ENCODE measurements at regions not wholly inside any gene's neighbourhood (a gene's known extent, or its start where the extent isn't known, plus 50 kb on each side); places are given as distances from the start of the nearest gene placed in this dataset.

- peak; percentile 74 for DNase-seq (ENCODE audit: unreplicated experiment)
- BruUV-seq (replicated peaks), result TSS peak; percentile 80
Measured at GRCh38 chr1:218498056-218498938, 153.2 kb downstream of the TGFB2 start.

GRCh38 chr1:218499011-218499691 is 154.0 kb downstream of the TGFB2 start:
- Mint-ChIP-seq H3K36me3 (ENCODE audit: insufficient read depth, unreplicated experiment) (no peaks in the 10 kb centered on the region), H3K27ac (ENCODE audit: low read depth, unreplicated experiment) (peak overlapping the region; percentile 93), H3K27me3 (ENCODE audit: insufficient read depth, unreplicated experiment) (no peaks in the 10 kb centered on the region), H3K4me3 (ENCODE audit: unreplicated experiment) (peak overlapping the region; percentile 59), H3K9me3 (ENCODE audit: unreplicated experiment) (no peaks in the 10 kb centered on the region), H3K4me1 (ENCODE audit: insufficient read depth, unreplicated experiment) (peaks cover 35% of the 10 kb centered on the region)
- ChIA-PET CTCF (interaction anchor here (0.6 to 1.8 kb wide), 7 partner anchors 31 to 1301 kb away, joined by 3 to 10 read pairs (median 4); no protein-coding TSS in a partner anchor), POLR2A (interaction anchor here (0.6 to 4.5 kb wide), 24 partner anchors 13 to 1086 kb away, joined by 3 to 40 read pairs (median 4); partner anchors contain the start of gene TGFB2)
- TSS peak; percentile 21 for BruUV-seq (replicated peaks)
- intact Hi-C loops (cut with micrococcal nuclease), result loop anchor here (2.0 kb wide), 1 partner anchor 152 kb away; no protein-coding TSS in a partner anchor
- peak; percentile 63 for DNase-seq (ENCODE audit: unreplicated experiment)
- TF ChIP-seq CTCF (IDR thresholded peaks at IDR 0.05; ENCODE audit: unreplicated experiment), result no peak

More at GRCh38 chr1:218498056-218498938, 153.2 kb downstream of the TGFB2 start:
- no peaks in the 10 kb centered on the region for H3K27me3 Mint-ChIP-seq (ENCODE audit: insufficient read depth, unreplicated experiment)
- H3K4me1 Mint-ChIP-seq (ENCODE audit: insufficient read depth, unreplicated experiment), result peaks cover 35% of the 10 kb centered on the region
- H3K36me3 Mint-ChIP-seq (ENCODE audit: insufficient read depth, unreplicated experiment), result no peaks in the 10 kb centered on the region
- POLR2A ChIA-PET, result interaction anchor here (0.6 to 4.5 kb wide), 29 partner anchors 10 to 1087 kb away, joined by 3 to 40 read pairs (median 4); partner anchors contain the start of gene TGFB2
- H3K9me3 Mint-ChIP-seq (ENCODE audit: unreplicated experiment), result no peaks in the 10 kb centered on the region
- H3K4me3 Mint-ChIP-seq (ENCODE audit: unreplicated experiment), result peak overlapping the region; percentile 59
- H3K27ac Mint-ChIP-seq (ENCODE audit: low read depth, unreplicated experiment), result peak overlapping the region; percentile 93
- TF ChIP-seq CTCF (IDR thresholded peaks at IDR 0.05; ENCODE audit: unreplicated experiment), result no peak
- CTCF ChIA-PET, result interaction anchor here (0.5 to 1.4 kb wide), 11 partner anchors 10 to 585 kb away, joined by 3 to 8 read pairs (median 3); no protein-coding TSS in a partner anchor
- intact Hi-C loops (cut with micrococcal nuclease), result loop anchor here (2.0 kb wide), 1 partner anchor 151 kb away; no protein-coding TSS in a partner anchor

- peaks cover 35% of the 10 kb centered on the region for H3K4me1 Mint-ChIP-seq (ENCODE audit: insufficient read depth, unreplicated experiment)
- CTCF ChIA-PET, result interaction anchor here (0.6 to 1.8 kb wide), 4 partner anchors 16 to 1215 kb away, joined by 3 to 10 read pairs (median 4); no protein-coding TSS in a partner anchor
- POLR2A ChIA-PET, result interaction anchor here (0.6 to 4.5 kb wide), 13 partner anchors 13 to 235 kb away, joined by 4 to 40 read pairs (median 6); partner anchors contain the start of gene TGFB2
Measured at GRCh38 chr1:218499911-218500310, 154.8 kb downstream of the TGFB2 start.

More at GRCh38 chr1:218499911-218500310, 154.8 kb downstream of the TGFB2 start:
- intact Hi-C loops (cut with micrococcal nuclease), result loop anchor here (2.0 kb wide), 1 partner anchor 153 kb away; no protein-coding TSS in a partner anchor
- no peaks in the 10 kb centered on the region for H3K36me3 Mint-ChIP-seq (ENCODE audit: insufficient read depth, unreplicated experiment)
- no peaks in the 10 kb centered on the region for H3K9me3 Mint-ChIP-seq (ENCODE audit: unreplicated experiment)
- H3K4me3 Mint-ChIP-seq (ENCODE audit: unreplicated experiment), result no peak overlapping the region
- H3K27me3 Mint-ChIP-seq (ENCODE audit: insufficient read depth, unreplicated experiment), result no peaks in the 10 kb centered on the region
- H3K27ac Mint-ChIP-seq (ENCODE audit: low read depth, unreplicated experiment), result peak overlapping the region; percentile 93
- TF ChIP-seq CTCF (IDR thresholded peaks at IDR 0.05; ENCODE audit: unreplicated experiment), result no peak
- no peak for DNase-seq (ENCODE audit: unreplicated experiment)
- no TSS peak for BruUV-seq (replicated peaks)
